Panc1 (cell line): ENCODE measurements at regions not wholly inside any gene's neighbourhood (a gene's known extent, or its start where the extent isn't known, plus 50 kb on each side); places are given as distances from the start of the nearest gene placed in this dataset.

ENCODE experiments used
- CTCF ChIP-seq: fragments of 450-650 bp; IDR thresholded peaks from 2 replicates; pipeline ENCODE4 v1.5.1; 2017; ENCODE audit warnings: mild to moderate bottlenecking
- POLR2AphosphoS5 ChIP-seq: IDR thresholded peaks from 2 replicates; pipeline ENCODE4 v1.6.1; 2012; ENCODE audit warnings: mild to moderate bottlenecking, low read depth, low read length, moderate library complexity
- REST ChIP-seq, 2 experiments: IDR thresholded peaks; 2 replicates each; pipeline ENCODE4 v1.6.1; 2011 to 2012; ENCODE audit warnings: low read depth in 2 of 2, control low read depth in 1 of 2, low read length in 1 of 2, mild to moderate bottlenecking in 1 of 2, moderate library complexity in 1 of 2; ENCODE audit not compliant: insufficient read depth in 1 of 2

- TF ChIP-seq CTCF (no peak), POLR2AphosphoS5 (no peak), REST (IDR thresholded peaks at IDR 0.05; ENCODE audit: insufficient read depth in 1 of 2, low read depth in 2 of 2, low read length in 1 of 2) (no peak)
Measured at GRCh38 chr2:103960951-103961350, 893.0 kb upstream of the POU3F3 start.
